Neuronal stem cell (in vitro differentiated cells): ENCODE measurements at regions not wholly inside any gene's neighbourhood (a gene's known extent, or its start where the extent isn't known, plus 50 kb on each side); places are given as distances from the start of the nearest gene placed in this dataset.

Experiments
- DNase-seq: peaks from one replicate; pipeline ENCODE4 v3.0.0-alpha.2; 2013; ENCODE audit warnings: low spot score
- H2AFZ ChIP-seq: one replicate; pipeline ENCODE4 v1.6.1; 2013; ENCODE audit warnings: mild to moderate bottlenecking, low read length, inconsistent platforms
- H2AK5ac ChIP-seq: 2 replicates; pipeline ENCODE4 v1.6.1; 2013; ENCODE audit warnings: low read depth, mild to moderate bottlenecking, inconsistent platforms, low read length, moderate library complexity, mixed read lengths
- H2BK120ac ChIP-seq: 2 replicates; pipeline ENCODE4 v1.6.1; 2013; ENCODE audit warnings: low read depth, mild to moderate bottlenecking, inconsistent platforms, low read length, moderate library complexity, mixed read lengths
- H2BK12ac ChIP-seq: one replicate; pipeline ENCODE4 v1.6.1; 2013; ENCODE audit warnings: low read length, inconsistent platforms
- H2BK15ac ChIP-seq: 2 replicates; pipeline ENCODE4 v1.6.1; 2013; ENCODE audit warnings: mild to moderate bottlenecking, low read length, inconsistent platforms, mixed read lengths
- H2BK5ac ChIP-seq: one replicate; pipeline ENCODE4 v1.6.1; 2013; ENCODE audit warnings: inconsistent platforms, mild to moderate bottlenecking, low read length, moderate library complexity
- H3K14ac ChIP-seq: one replicate; pipeline ENCODE4 v1.6.1; 2013; ENCODE audit warnings: low read length, inconsistent platforms
- H3K18ac ChIP-seq: 2 replicates; pipeline ENCODE4 v1.6.1; 2013; ENCODE audit warnings: low read length, inconsistent platforms
- H3K23ac ChIP-seq: 2 replicates; pipeline ENCODE4 v1.6.1; 2013; ENCODE audit warnings: low read depth, mild to moderate bottlenecking, mixed read lengths, low read length, inconsistent platforms; ENCODE audit not compliant: poor library complexity
- H3K27ac ChIP-seq: replicated peaks from 3 replicates; pipeline ENCODE4 v1.5.1; 2013; ENCODE audit warnings: low read length, inconsistent platforms
- H3K27me3 ChIP-seq, 3 experiments: 2 replicates each; pipeline ENCODE4 v1.6.1; 2013; ENCODE audit warnings: low read length in 3 of 3, mild to moderate bottlenecking in 2 of 3, inconsistent platforms in 1 of 3, low read depth in 1 of 3, mixed read lengths in 1 of 3, moderate library complexity in 1 of 3; ENCODE audit not compliant: control insufficient read depth in 3 of 3, insufficient read depth in 3 of 3
- H3K36me3 ChIP-seq, 2 donors: replicated peaks in 1 of 2; 2 replicates each; pipeline ENCODE4 v1.6.1; 2013; ENCODE audit warnings: low read length in 2 of 2; ENCODE audit not compliant: control insufficient read depth in 2 of 2, insufficient read depth in 2 of 2
- H3K4ac ChIP-seq: 2 replicates; pipeline ENCODE4 v1.6.1; 2013; ENCODE audit warnings: inconsistent platforms, mild to moderate bottlenecking, low read length, moderate library complexity
- H3K4me1 ChIP-seq, 2 donors: 1 replicate in 1 of 2; 2 replicates in 1 of 2; pipeline ENCODE4 v1.6.1; 2013; ENCODE audit warnings: low read length in 2 of 2, low read depth in 1 of 2; ENCODE audit not compliant: control insufficient read depth in 2 of 2, insufficient read depth in 1 of 2
- H3K4me2 ChIP-seq: one replicate; pipeline ENCODE4 v1.6.1; 2013; ENCODE audit warnings: mild to moderate bottlenecking, low read length, inconsistent platforms; ENCODE audit not compliant: insufficient read depth, poor library complexity, severe bottlenecking
- H3K4me3 ChIP-seq, 2 donors: 2 replicates each; pipeline ENCODE4 v1.5.1; 2013; ENCODE audit warnings: low read length in 2 of 2, mild to moderate bottlenecking in 2 of 2, inconsistent platforms in 1 of 2, moderate library complexity in 1 of 2
- H3K79me1 ChIP-seq: one replicate; pipeline ENCODE4 v1.6.1; 2013; ENCODE audit warnings: low read depth, mild to moderate bottlenecking, inconsistent platforms, low read length, moderate library complexity
- H3K9ac ChIP-seq: one replicate; pipeline ENCODE4 v1.6.1; 2013; ENCODE audit warnings: mild to moderate bottlenecking, low read depth, low read length, inconsistent platforms; ENCODE audit not compliant: poor library complexity
- H3K9me3 ChIP-seq, 2 donors: replicated peaks in 1 of 2; 2 replicates each; pipeline versions ENCODE3 to v1.6.1; 2013; ENCODE audit warnings: low read length in 2 of 2, mild to moderate bottlenecking in 2 of 2, inconsistent platforms in 1 of 2, low read depth in 1 of 2, mixed read lengths in 1 of 2, moderate library complexity in 1 of 2; ENCODE audit not compliant: control insufficient read depth in 2 of 2, insufficient read depth in 1 of 2
- H4K8ac ChIP-seq: one replicate; pipeline ENCODE4 v1.6.1; 2013; ENCODE audit warnings: low read depth, mild to moderate bottlenecking, inconsistent platforms, low read length, moderate library complexity
- H4K91ac ChIP-seq: one replicate; pipeline ENCODE4 v1.6.1; 2013; ENCODE audit warnings: low read length, low read depth, mild to moderate bottlenecking, inconsistent platforms; ENCODE audit not compliant: poor library complexity
- WGBS, 2 donors: extraction: QIAGEN DNeasy Blood & Tissue Kit; methylation state at CpG; one replicate each; pipeline ENCODE4 v1.1.7; 2013; ENCODE audit warnings: missing lambda C conversion rate in 2 of 2, mixed read lengths in 1 of 2; ENCODE audit not compliant: insufficient read length in 2 of 2, insufficient replicate concordance in 1 of 2; ENCODE audit errors: extremely low coverage in 2 of 2; 5-methylcytosine and 5-hydroxymethylcytosine counted together

GRCh38 chr3:152720951-152721718, 113.8 kb upstream of the P2RY1 start:
- no CpG with 5 or more reads among the region's 4 CpGs for WGBS, 2 donors

DNA sequence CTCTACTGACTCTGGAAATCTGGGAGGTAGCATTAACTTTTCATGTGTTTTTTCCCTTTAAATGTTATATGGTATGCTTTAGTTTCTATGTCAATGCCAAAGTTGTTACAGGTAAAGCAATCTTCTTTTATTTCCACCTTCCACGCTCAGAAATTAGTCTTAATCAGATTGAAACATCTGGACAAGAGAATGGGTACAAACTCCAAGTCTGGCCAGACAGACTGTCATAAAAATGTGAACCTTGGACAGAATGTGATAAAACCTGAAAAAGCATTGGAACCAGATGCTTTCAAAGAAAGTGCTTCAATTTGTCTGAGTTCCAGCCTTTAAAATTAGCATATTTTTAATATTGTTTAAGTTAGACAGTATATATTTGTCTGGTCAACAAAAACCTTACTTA, 110.7 kb upstream of the P2RY1 start:
- DNase-seq, result no peak
- no peak overlapping the region for H2BK5ac ChIP-seq
- WGBS, 2 donors, result no CpG with 5 or more reads among the region's 1 CpG
- no peaks in the 10 kb centered on the region for H3K36me3 ChIP-seq
- H3K27ac ChIP-seq, result no peak overlapping the region
- H2BK120ac ChIP-seq, result no peak overlapping the region
- H3K27me3 ChIP-seq, result no peaks in the 10 kb centered on the region
- no peak overlapping the region for H3K18ac ChIP-seq
- no peak overlapping the region for H3K4ac ChIP-seq
- no peak overlapping the region for H2BK12ac ChIP-seq
- H3K23ac ChIP-seq, result no peak overlapping the region
- H3K14ac ChIP-seq, result no peak overlapping the region
- H4K8ac ChIP-seq, result no peak overlapping the region
- no peak overlapping the region for H3K9ac ChIP-seq
- H2BK15ac ChIP-seq, result no peak overlapping the region
- no peak overlapping the region for H4K91ac ChIP-seq
- no peak overlapping the region for H2AFZ ChIP-seq
- H3K4me1 ChIP-seq, result no peaks in the 10 kb centered on the region
- no peak overlapping the region for H3K4me3 ChIP-seq
- no peaks in the 10 kb centered on the region for H3K79me1 ChIP-seq
- H3K9me3 ChIP-seq, result peaks cover 0 to 4% of the 10 kb centered on the region in 2 donors
- no peak overlapping the region for H3K4me2 ChIP-seq
- no peak overlapping the region for H2AK5ac ChIP-seq

More at GRCh38 chr3:152720951-152721718, 113.8 kb upstream of the P2RY1 start:
- Histone ChIP-seq H3K23ac (no peak overlapping the region), H3K27me3 (no peaks in the 10 kb centered on the region), H3K18ac (no peak overlapping the region), H4K8ac (no peak overlapping the region), H3K14ac (no peak overlapping the region), H3K9ac (no peak overlapping the region), H3K4me2 (no peak overlapping the region), H3K4ac (no peak overlapping the region), H3K9me3 (peaks cover 0 to 4% of the 10 kb centered on the region in 2 donors), H3K36me3 (no peaks in the 10 kb centered on the region), H4K91ac (no peak overlapping the region), H2BK120ac (no peak overlapping the region), H3K79me1 (no peaks in the 10 kb centered on the region), H2BK15ac (no peak overlapping the region), H2AFZ (no peak overlapping the region), H2AK5ac (no peak overlapping the region), H2BK5ac (no peak overlapping the region), H3K27ac (no peak overlapping the region), H3K4me1 (peaks cover 0 to 4% of the 10 kb centered on the region in 2 donors), H2BK12ac (no peak overlapping the region), H3K4me3 (no peak overlapping the region)
- DNase-seq, result no peak

- Histone ChIP-seq H2AFZ (no peak overlapping the region), H4K91ac (no peak overlapping the region), H3K79me1 (no peaks in the 10 kb centered on the region), H3K27me3 (no peaks in the 10 kb centered on the region), H3K9me3 (no peaks in the 10 kb centered on the region), H3K27ac (no peak overlapping the region), H2BK5ac (no peak overlapping the region), H3K18ac (no peak overlapping the region), H3K4me3 (no peak overlapping the region), H4K8ac (no peak overlapping the region), H2AK5ac (no peak overlapping the region), H3K9ac (no peak overlapping the region), H3K4me2 (no peak overlapping the region), H3K14ac (no peak overlapping the region), H2BK12ac (no peak overlapping the region), H3K4ac (no peak overlapping the region), H3K23ac (no peak overlapping the region), H2BK15ac (no peak overlapping the region), H2BK120ac (no peak overlapping the region), H3K4me1 (peaks cover 0 to 3% of the 10 kb centered on the region in 2 donors), H3K36me3 (no peaks in the 10 kb centered on the region)
- no CpG with 5 or more reads among the region's 2 CpGs for WGBS, 2 donors
- DNase-seq, result no peak
These were observed 106.5 kb upstream of the P2RY1 start for GRCh38 chr3:152728231-152728980.

- H3K4me2 ChIP-seq, result no peak overlapping the region
- peak overlapping the region; percentile 40 for H2AFZ ChIP-seq
- no peaks in the 10 kb centered on the region for H3K9me3 ChIP-seq
- H3K36me3 ChIP-seq, result no peaks in the 10 kb centered on the region
- DNase-seq, result no peak
- H3K4me1 ChIP-seq, result peaks cover 0 to 3% of the 10 kb centered on the region in 2 donors
- H2AK5ac ChIP-seq, result no peak overlapping the region
- H3K27ac ChIP-seq, result no peak overlapping the region
- no peak overlapping the region for H3K14ac ChIP-seq
- no peak overlapping the region for H2BK120ac ChIP-seq
- H3K27me3 ChIP-seq, result no peaks in the 10 kb centered on the region
- no peak overlapping the region for H3K9ac ChIP-seq
- WGBS, 2 donors, result no CpG with 5 or more reads among the region's 5 CpGs
- no peaks in the 10 kb centered on the region for H3K79me1 ChIP-seq
- no peak overlapping the region for H2BK12ac ChIP-seq
- H2BK15ac ChIP-seq, result no peak overlapping the region
- no peak overlapping the region for H4K91ac ChIP-seq
- H3K23ac ChIP-seq, result no peak overlapping the region
- H2BK5ac ChIP-seq, result no peak overlapping the region
- H3K4ac ChIP-seq, result no peak overlapping the region
- no peak overlapping the region for H3K18ac ChIP-seq
- H4K8ac ChIP-seq, result no peak overlapping the region
- H3K4me3 ChIP-seq, result no peak overlapping the region
These were observed 105.0 kb upstream of the P2RY1 start for GRCh38 chr3:152729906-152730305.
